CD14-positive monocyte (primary cell): ENCODE measurements at regions not wholly inside any gene's neighbourhood (a gene's known extent, or its start where the extent isn't known, plus 50 kb on each side); places are given as distances from the start of the nearest gene placed in this dataset.
"Not testable (repeated sequence)": the region's sequence is repeated elsewhere in the genome, so short reads cannot be mapped to it uniquely, and the experiment has no call there.

ENCODE experiments used
- DNase-seq, 3 donors: peaks; one replicate each; pipeline ENCODE4 v3.0.0-alpha.2; 2011 to 2022
- H2AFZ ChIP-seq: 2 replicates; pipeline ENCODE4 v1.6.0; 2012; ENCODE audit warnings: mild to moderate bottlenecking, low read depth, low read length, inconsistent platforms; ENCODE audit not compliant: insufficient read depth, poor library complexity, severe bottlenecking
- H3K27ac ChIP-seq, 2 donors: 1 replicate in 1 of 2; 2 replicates in 1 of 2; pipeline ENCODE4 v1.5.1; 2012 to 2013; ENCODE audit warnings: low read length in 2 of 2, control low read depth in 1 of 2, inconsistent platforms in 1 of 2, low read depth in 1 of 2, mild to moderate bottlenecking in 1 of 2
- H3K27me3 ChIP-seq, 2 donors: one replicate each; pipeline versions ENCODE4 v1.6.0 to v1.6.1; 2011 to 2013; ENCODE audit warnings: low read length in 2 of 2; ENCODE audit not compliant: control insufficient read depth in 2 of 2, insufficient read depth in 2 of 2
- H3K36me3 ChIP-seq, 2 donors: replicated peaks in 1 of 2; 1 replicate in 1 of 2; 2 replicates in 1 of 2; pipeline versions ENCODE4 v1.5.1 to v1.6.1; 2012 to 2013; ENCODE audit warnings: low read length in 2 of 2, control low read depth in 1 of 2, inconsistent platforms in 1 of 2, mild to moderate bottlenecking in 1 of 2; ENCODE audit not compliant: insufficient read depth in 2 of 2, control insufficient read depth in 1 of 2
- H3K4me1 ChIP-seq, 2 donors: 1 replicate in 1 of 2; 2 replicates in 1 of 2; pipeline versions ENCODE4 v1.5.1 to v1.6.1; 2012 to 2013; ENCODE audit warnings: low read length in 2 of 2, control low read depth in 1 of 2, inconsistent platforms in 1 of 2, mild to moderate bottlenecking in 1 of 2, moderate library complexity in 1 of 2; ENCODE audit not compliant: insufficient read depth in 2 of 2, control insufficient read depth in 1 of 2
- H3K4me2 ChIP-seq: replicated peaks from 2 replicates; pipeline ENCODE3; 2012; ENCODE audit warnings: low read length, moderate library complexity, mild to moderate bottlenecking; ENCODE audit not compliant: poor library complexity, severe bottlenecking; ENCODE audit errors: extremely low read depth
- H3K4me3 ChIP-seq, 3 experiments: fragments of 200-600 bp in 1 of 3; sonication (generic) in 1 of 3; replicated peaks in 1 of 3; 1 replicate in 2 of 3; 2 replicates in 1 of 3; pipeline ENCODE4 v1.5.1; 2011 to 2013; ENCODE audit warnings: low read length in 3 of 3, mild to moderate bottlenecking in 3 of 3, control low read depth in 2 of 3, low read depth in 2 of 3, inconsistent platforms in 1 of 3, moderate library complexity in 1 of 3
- H3K79me2 ChIP-seq: 2 replicates; pipeline ENCODE4 v1.6.0; 2012; ENCODE audit warnings: mild to moderate bottlenecking, control low read depth, inconsistent platforms, low read length, moderate library complexity; ENCODE audit not compliant: insufficient read depth
- H3K9ac ChIP-seq: 2 replicates; pipeline ENCODE4 v1.6.0; 2017; ENCODE audit warnings: low read length, mild to moderate bottlenecking; ENCODE audit not compliant: insufficient read depth, poor library complexity, severe bottlenecking
- H3K9me3 ChIP-seq, 2 donors: replicated peaks in 1 of 2; 1 replicate in 1 of 2; 2 replicates in 1 of 2; pipeline versions ENCODE4 v1.5.1 to v1.6.1; 2012 to 2013; ENCODE audit warnings: low read length in 2 of 2, control low read depth in 1 of 2; ENCODE audit not compliant: control insufficient read depth in 1 of 2, insufficient read depth in 1 of 2
- H4K20me1 ChIP-seq: 2 replicates; pipeline ENCODE4 v1.6.0; 2012; ENCODE audit warnings: mild to moderate bottlenecking, low read length, control low read depth, moderate library complexity; ENCODE audit not compliant: insufficient read depth
- H3K27ac Mint-ChIP-seq, 7 donors: one replicate each; pipeline ENCODE4 v1.8.0; 2020; ENCODE audit warnings: mild to moderate bottlenecking in 7 of 7, mixed read lengths in 7 of 7, moderate library complexity in 6 of 7, inconsistent platforms in 2 of 7
- H3K27me3 Mint-ChIP-seq, 3 donors: one replicate each; pipeline ENCODE4 v1.8.0; 2021 to 2022; ENCODE audit warnings: low read depth in 3 of 3, mild to moderate bottlenecking in 3 of 3, mixed read lengths in 3 of 3, moderate library complexity in 3 of 3, inconsistent platforms in 1 of 3
- H3K36me3 Mint-ChIP-seq, 2 donors: one replicate each; pipeline ENCODE4 v1.8.0; 2020; ENCODE audit warnings: mixed read lengths in 2 of 2, inconsistent platforms in 1 of 2, mild to moderate bottlenecking in 1 of 2
- H3K4me1 Mint-ChIP-seq: one replicate; pipeline ENCODE4 v1.8.0; 2020; ENCODE audit warnings: mild to moderate bottlenecking, mixed read lengths
- H3K4me3 Mint-ChIP-seq, 2 donors: one replicate each; pipeline ENCODE4 v1.8.0; 2020; ENCODE audit warnings: mild to moderate bottlenecking in 2 of 2, mixed read lengths in 2 of 2, moderate library complexity in 1 of 2
- H3K9me3 Mint-ChIP-seq, 7 donors: one replicate each; pipeline ENCODE4 v1.8.0; 2020 to 2022; ENCODE audit warnings: mixed read lengths in 7 of 7, mild to moderate bottlenecking in 6 of 7, moderate library complexity in 6 of 7, inconsistent platforms in 2 of 7
- WGBS: methylation state at CpG from one replicate; pipeline ENCODE4 v1.1.5; 2013; ENCODE audit warnings: missing lambda C conversion rate; ENCODE audit not compliant: insufficient coverage; 5-methylcytosine and 5-hydroxymethylcytosine counted together
- intact Hi-C, 2 donors: fragments of 100-400 bp; cut with micrococcal nuclease; formaldehyde crosslinking; loops; one replicate each; pipeline versions ENCODE4 v1.15.0 to v1.15.1; 2023
- TF ChIP-seq, protein P1 (sequence below): fragments of 200-600 bp; IDR thresholded peaks from one replicate; pipeline ENCODE4 v1.8.0; 2022; ENCODE audit warnings: antibody characterized with exemption, mild to moderate bottlenecking

DNA sequence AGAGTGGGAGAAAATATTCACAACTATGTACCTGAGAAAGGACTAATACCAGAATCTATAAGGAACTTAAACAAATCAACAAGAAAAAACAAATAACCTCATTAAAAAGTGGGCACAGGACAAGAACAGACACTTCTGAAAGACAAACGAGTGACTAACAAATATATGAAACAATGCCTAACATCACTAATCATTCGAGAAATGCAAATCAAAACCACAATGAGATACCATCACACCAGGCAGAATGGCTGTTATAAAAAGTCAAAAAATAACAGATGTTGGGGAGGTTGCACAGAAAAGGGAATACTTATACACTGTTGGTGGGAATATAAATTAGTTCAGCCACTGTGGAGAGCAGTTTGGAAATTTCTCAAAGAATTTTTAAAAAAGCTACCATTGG lies 83.5 kb upstream of the WSCD1 start:
- no peaks in the 10 kb centered on the region for H3K4me1 Mint-ChIP-seq
- H4K20me1 ChIP-seq: no peaks in the 10 kb centered on the region
- H3K27me3 ChIP-seq: no peaks in the 10 kb centered on the region
- no peak for DNase-seq
- H3K9me3 Mint-ChIP-seq: peaks cover 0 to 10% (median 3%) of the 10 kb centered on the region in 7 donors
- H3K4me3 Mint-ChIP-seq: no peak overlapping the region
- no peaks in the 10 kb centered on the region for H3K9me3 ChIP-seq
- no peak overlapping the region for H3K4me3 ChIP-seq
- no peak overlapping the region for H2AFZ ChIP-seq
- intact Hi-C loops: no loop called here
- H3K36me3 Mint-ChIP-seq: no peaks in the 10 kb centered on the region
- H3K79me2 ChIP-seq: no peaks in the 10 kb centered on the region
- H3K36me3 ChIP-seq: no peaks in the 10 kb centered on the region
- no peak overlapping the region for H3K27ac ChIP-seq
- H3K4me2 ChIP-seq: no peak overlapping the region
- WGBS: 100% methylated on average over 1 of the region's 2 CpGs
- TF ChIP-seq, protein P1, sequence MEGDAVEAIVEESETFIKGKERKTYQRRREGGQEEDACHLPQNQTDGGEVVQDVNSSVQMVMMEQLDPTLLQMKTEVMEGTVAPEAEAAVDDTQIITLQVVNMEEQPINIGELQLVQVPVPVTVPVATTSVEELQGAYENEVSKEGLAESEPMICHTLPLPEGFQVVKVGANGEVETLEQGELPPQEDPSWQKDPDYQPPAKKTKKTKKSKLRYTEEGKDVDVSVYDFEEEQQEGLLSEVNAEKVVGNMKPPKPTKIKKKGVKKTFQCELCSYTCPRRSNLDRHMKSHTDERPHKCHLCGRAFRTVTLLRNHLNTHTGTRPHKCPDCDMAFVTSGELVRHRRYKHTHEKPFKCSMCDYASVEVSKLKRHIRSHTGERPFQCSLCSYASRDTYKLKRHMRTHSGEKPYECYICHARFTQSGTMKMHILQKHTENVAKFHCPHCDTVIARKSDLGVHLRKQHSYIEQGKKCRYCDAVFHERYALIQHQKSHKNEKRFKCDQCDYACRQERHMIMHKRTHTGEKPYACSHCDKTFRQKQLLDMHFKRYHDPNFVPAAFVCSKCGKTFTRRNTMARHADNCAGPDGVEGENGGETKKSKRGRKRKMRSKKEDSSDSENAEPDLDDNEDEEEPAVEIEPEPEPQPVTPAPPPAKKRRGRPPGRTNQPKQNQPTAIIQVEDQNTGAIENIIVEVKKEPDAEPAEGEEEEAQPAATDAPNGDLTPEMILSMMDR: no peak
- peaks cover 1 to 8% (median 2%) of the 10 kb centered on the region in 3 donors for H3K27me3 Mint-ChIP-seq
- no peak overlapping the region for H3K27ac Mint-ChIP-seq
- no peaks in the 10 kb centered on the region for H3K4me1 ChIP-seq
- no peak overlapping the region for H3K9ac ChIP-seq

DNA sequence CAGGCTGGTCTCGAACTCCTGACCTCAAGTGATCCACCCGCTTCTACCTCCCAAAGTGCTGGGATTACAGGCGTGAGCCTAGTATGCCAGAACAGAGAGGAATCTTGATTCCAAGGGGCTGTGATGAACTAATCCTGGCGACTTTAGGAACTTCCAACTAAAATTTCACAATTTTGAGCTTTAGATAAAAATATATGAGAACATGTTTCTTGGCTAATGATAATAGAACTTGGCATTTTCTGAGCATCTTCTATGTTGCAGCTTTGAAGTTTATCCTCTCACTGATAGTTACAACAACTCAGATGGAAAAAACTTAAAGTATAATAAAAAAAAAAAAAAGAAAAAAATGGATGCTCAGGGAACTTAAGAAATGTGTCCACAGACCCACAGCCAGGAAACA lies 69.8 kb upstream of the WSCD1 start:
- H3K4me3 ChIP-seq: no peak overlapping the region
- H4K20me1 ChIP-seq: no peaks in the 10 kb centered on the region
- DNase-seq: no peak
- H3K4me3 Mint-ChIP-seq: no peak overlapping the region
- peaks cover 3 to 13% (median 4%) of the 10 kb centered on the region in 3 donors for H3K27me3 Mint-ChIP-seq
- no peaks in the 10 kb centered on the region for H3K79me2 ChIP-seq
- H3K9ac ChIP-seq: no peak overlapping the region
- no peak overlapping the region for H3K27ac ChIP-seq
- no peaks in the 10 kb centered on the region for H3K36me3 ChIP-seq
- no peak overlapping the region for H3K27ac Mint-ChIP-seq
- intact Hi-C loops: no loop called here
- H3K9me3 Mint-ChIP-seq: peaks cover 0 to 4% (median 2%) of the 10 kb centered on the region in 7 donors
- no peak overlapping the region for H3K4me2 ChIP-seq
- TF ChIP-seq, protein P1: no peak
- no peaks in the 10 kb centered on the region for H3K4me1 Mint-ChIP-seq
- no peak overlapping the region for H2AFZ ChIP-seq
- H3K9me3 ChIP-seq: no peaks in the 10 kb centered on the region
- no CpG with 5 or more reads among the region's 4 CpGs for WGBS
- H3K36me3 Mint-ChIP-seq: no peaks in the 10 kb centered on the region
- no peaks in the 10 kb centered on the region for H3K4me1 ChIP-seq
- no peaks in the 10 kb centered on the region for H3K27me3 ChIP-seq

DNA sequence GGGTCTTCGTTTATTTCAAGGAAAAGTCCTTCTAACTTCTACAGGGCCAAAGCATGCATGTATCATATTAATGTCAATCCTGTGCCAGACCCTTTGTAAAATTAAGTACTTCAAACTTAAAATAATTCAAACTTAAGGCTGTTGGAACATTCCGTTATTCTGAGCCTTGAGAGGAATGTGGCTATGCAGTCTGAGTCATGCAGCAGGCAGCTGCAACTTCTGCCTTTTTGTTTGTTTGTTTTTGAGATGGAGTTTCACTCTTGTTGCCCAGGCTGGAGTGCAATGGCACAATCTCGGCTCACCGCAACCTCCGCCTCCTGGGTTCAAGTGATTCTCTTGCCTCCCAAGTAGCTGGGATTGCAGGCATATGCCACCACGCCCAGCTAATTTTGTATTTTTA lies 67.0 kb upstream of the WSCD1 start:
- H4K20me1 ChIP-seq, H3K9me3 Mint-ChIP-seq, DNase-seq, intact Hi-C loops, H3K27me3 ChIP-seq, H3K4me3 ChIP-seq, H3K4me2 ChIP-seq, H3K36me3 ChIP-seq, H3K4me1 Mint-ChIP-seq, H3K9me3 ChIP-seq, H2AFZ ChIP-seq, H3K36me3 Mint-ChIP-seq, H3K79me2 ChIP-seq, H3K4me3 Mint-ChIP-seq, H3K27ac Mint-ChIP-seq, H3K27ac ChIP-seq, H3K4me1 ChIP-seq, H3K27me3 Mint-ChIP-seq, H3K9ac ChIP-seq: not testable (repeated sequence)
- no CpG with 5 or more reads among the region's 6 CpGs for WGBS
